ENCODE measurements at regions not wholly inside any gene's neighbourhood (a gene's known extent, or its start where the extent isn't known, plus 50 kb on each side); places are given as distances from the start of the nearest gene placed in this dataset.

- TF ChIP-seq CTCF (optimal IDR thresholded peaks at IDR 0.05 in 1 of 3, IDR thresholded peaks at IDR 0.05 in 1 of 3, conservative IDR thresholded peaks at IDR 0.05 in 1 of 3; ENCODE audit: extremely low read depth in 1 of 3, insufficient read depth in 2 of 3, low read length in 3 of 3) = no peak
- no peak for TF ChIP-seq EZH2 (IDR thresholded peaks at IDR 0.05; ENCODE audit: low read length)
These were observed 231.0 kb upstream of the DAPK1 start for GRCh38 chr9:87266697-87267096.
